ENCODE measurements at regions not wholly inside any gene's neighbourhood (a gene's known extent, or its start where the extent isn't known, plus 50 kb on each side); places are given as distances from the start of the nearest gene placed in this dataset.

DNA sequence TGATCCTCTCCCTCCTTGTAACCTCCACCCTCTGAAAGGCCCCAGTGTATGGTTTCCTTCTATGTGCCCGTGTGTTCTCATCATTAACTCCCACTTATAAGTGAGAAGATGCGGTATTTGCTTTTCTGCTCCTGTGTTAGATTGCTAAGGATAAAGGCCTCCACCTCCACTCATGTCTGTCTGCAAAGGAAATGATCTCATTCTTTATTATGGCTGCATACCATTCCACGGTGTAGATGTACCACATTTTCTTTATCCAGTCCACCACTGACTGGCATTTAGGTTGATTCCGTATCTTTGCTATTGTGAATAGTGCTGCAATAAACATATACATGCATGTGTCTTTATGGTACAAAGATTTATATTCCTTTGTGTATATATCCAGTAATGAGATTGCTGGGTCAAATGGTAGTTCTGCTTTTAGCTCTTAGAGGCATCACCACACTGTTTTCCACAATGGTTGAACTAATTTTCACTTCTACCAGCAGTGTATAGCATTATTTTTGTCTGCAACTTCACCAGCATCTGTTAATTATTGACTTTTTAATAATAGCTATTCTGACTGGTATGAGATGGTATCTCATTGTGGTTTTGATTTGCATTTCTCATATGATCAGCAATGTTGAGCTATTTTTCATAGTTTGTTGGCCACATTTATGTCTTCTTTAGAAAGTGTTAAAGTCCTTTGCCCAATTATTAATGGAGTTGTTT, 1030.9 kb downstream of the FSTL5 start:
- no peak overlapping the region for H3K4me3 ChIP-seq (ENCODE audit: control insufficient read depth, low read depth, low read length)
- TF ChIP-seq CTCF (IDR thresholded peaks at IDR 0.05; ENCODE audit: control insufficient read depth, insufficient read depth, low read depth, low read length, missing control alignments) = no peak
- no peak for DNase-seq (ENCODE audit: low read depth)

GRCh38 chr4:161121451-161121850, 1042.3 kb downstream of the FSTL5 start:
- TF ChIP-seq CTCF (IDR thresholded peaks at IDR 0.05; ENCODE audit: control insufficient read depth, insufficient read depth, low read depth, low read length, missing control alignments) = no peak
- H3K4me3 ChIP-seq (ENCODE audit: control insufficient read depth, low read depth, low read length) = no peak overlapping the region
- no peak for DNase-seq (ENCODE audit: low read depth)

DNA sequence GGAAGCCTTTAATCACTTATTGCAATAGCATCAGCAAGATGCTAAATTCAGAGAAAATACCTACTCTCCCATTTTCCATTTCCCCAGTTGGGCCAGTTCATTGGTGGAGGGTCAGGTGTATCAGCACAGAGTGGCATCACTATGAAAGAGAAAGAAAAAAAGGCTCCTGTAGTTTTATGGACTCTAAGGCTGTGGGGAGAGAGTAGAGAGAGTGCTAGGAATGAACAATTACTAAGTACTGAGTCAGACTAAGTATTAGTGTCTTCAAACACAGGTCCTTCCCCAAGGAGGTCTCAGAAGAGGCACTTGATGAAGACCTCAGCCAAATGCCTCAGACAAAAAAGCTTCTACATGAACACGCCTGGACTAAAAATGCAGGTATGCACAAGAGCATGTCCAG, 1061.9 kb downstream of the FSTL5 start:
- TF ChIP-seq CTCF (IDR thresholded peaks at IDR 0.05; ENCODE audit: control insufficient read depth, insufficient read depth, low read depth, low read length, missing control alignments) = no peak
- no peak for DNase-seq (ENCODE audit: low read depth)

GRCh38 chr4:161097821-161098220, 1066.0 kb downstream of the FSTL5 start:
- no peak for DNase-seq (ENCODE audit: low read depth)
- no peak overlapping the region for H3K4me3 ChIP-seq (ENCODE audit: control insufficient read depth, low read depth, low read length)
- no peak for TF ChIP-seq CTCF (IDR thresholded peaks at IDR 0.05; ENCODE audit: control insufficient read depth, insufficient read depth, low read depth, low read length, missing control alignments)

More for the DNA sequence above, 1061.9 kb downstream of the FSTL5 start:
- H3K4me3 ChIP-seq (ENCODE audit: control insufficient read depth, low read depth, low read length) = no peak overlapping the region

DNA sequence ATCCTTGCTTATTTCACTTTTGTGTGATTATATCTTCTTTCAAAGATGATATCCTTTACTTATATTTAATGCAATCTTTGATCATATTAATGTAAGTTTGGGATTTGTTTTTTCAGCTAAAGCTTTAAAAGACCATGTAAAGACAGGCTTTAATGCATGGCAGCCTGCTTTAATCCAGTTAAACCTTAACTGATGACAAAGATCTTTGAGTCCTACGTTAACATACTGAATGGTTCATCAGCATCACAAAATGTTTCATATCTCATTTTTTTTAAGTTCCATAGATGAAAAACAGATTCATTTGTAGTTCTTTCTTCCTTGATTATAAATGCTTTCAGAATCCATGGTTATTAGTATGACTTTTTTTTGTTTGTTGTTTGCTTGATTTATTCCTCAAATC, 1102.8 kb downstream of the FSTL5 start:
- no peak for DNase-seq (ENCODE audit: low read depth)
- H3K4me3 ChIP-seq (ENCODE audit: control insufficient read depth, low read depth, low read length) = no peak overlapping the region
- no peak for TF ChIP-seq CTCF (IDR thresholded peaks at IDR 0.05; ENCODE audit: control insufficient read depth, insufficient read depth, low read depth, low read length, missing control alignments)

All from AG09309 (cell line).